ENCODE measurements at regions not wholly inside any gene's neighbourhood (a gene's known extent, or its start where the extent isn't known, plus 50 kb on each side); places are given as distances from the start of the nearest gene placed in this dataset.
"Not testable (repeated sequence)": the region's sequence is repeated elsewhere in the genome, so short reads cannot be mapped to it uniquely, and the experiment has no call there.

DNA sequence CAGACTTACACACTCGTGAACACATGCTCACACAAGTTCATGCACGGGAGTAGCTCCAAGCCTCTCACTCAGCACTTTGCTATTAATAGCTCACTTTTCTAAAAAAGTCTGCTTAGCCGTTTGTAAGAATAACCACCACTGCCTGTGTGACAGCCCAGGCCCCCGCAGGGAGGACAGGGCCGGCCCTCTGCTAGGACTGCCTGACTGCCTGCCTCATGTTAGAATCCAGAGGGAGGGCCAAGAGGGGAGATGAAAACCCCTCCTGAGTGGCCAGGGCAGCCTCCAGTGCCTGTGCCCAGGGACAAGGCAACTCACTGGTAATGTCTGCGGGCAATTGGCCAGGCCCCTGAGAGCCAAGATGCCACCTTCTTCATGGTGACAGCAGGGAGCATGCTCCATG lies 152.9 kb upstream of the PLGLB2 start:
- not testable (repeated sequence) for TF ChIP-seq RAD21 (conservative IDR thresholded peaks at IDR 0.05 in 1 of 2, IDR thresholded peaks at IDR 0.05 in 1 of 2); MAZ (IDR thresholded peaks at IDR 0.05; ENCODE audit: borderline replicate concordance, low read depth, low read length); NPAS2 (CRISPR knock-in tag; IDR thresholded peaks at IDR 0.05; ENCODE audit: borderline replicate concordance); POLR2A (IDR thresholded peaks at IDR 0.05; ENCODE audit: low read length); EP300 (IDR thresholded peaks at IDR 0.05); CHD2 (IDR thresholded peaks at IDR 0.05; ENCODE audit: low read length, partially characterized antibody)
- TF ChIP-seq, protein P1, sequence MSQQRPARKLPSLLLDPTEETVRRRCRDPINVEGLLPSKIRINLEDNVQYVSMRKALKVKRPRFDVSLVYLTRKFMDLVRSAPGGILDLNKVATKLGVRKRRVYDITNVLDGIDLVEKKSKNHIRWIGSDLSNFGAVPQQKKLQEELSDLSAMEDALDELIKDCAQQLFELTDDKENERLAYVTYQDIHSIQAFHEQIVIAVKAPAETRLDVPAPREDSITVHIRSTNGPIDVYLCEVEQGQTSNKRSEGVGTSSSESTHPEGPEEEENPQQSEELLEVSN (IDR thresholded peaks at IDR 0.05; ENCODE audit: borderline replicate concordance, low read depth): not testable (repeated sequence)
- TF ChIP-seq, protein P2, sequence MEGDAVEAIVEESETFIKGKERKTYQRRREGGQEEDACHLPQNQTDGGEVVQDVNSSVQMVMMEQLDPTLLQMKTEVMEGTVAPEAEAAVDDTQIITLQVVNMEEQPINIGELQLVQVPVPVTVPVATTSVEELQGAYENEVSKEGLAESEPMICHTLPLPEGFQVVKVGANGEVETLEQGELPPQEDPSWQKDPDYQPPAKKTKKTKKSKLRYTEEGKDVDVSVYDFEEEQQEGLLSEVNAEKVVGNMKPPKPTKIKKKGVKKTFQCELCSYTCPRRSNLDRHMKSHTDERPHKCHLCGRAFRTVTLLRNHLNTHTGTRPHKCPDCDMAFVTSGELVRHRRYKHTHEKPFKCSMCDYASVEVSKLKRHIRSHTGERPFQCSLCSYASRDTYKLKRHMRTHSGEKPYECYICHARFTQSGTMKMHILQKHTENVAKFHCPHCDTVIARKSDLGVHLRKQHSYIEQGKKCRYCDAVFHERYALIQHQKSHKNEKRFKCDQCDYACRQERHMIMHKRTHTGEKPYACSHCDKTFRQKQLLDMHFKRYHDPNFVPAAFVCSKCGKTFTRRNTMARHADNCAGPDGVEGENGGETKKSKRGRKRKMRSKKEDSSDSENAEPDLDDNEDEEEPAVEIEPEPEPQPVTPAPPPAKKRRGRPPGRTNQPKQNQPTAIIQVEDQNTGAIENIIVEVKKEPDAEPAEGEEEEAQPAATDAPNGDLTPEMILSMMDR (IDR thresholded peaks at IDR 0.05): not testable (repeated sequence)
